PFSK-1 (cell line): ENCODE measurements at regions not wholly inside any gene's neighbourhood (a gene's known extent, or its start where the extent isn't known, plus 50 kb on each side); places are given as distances from the start of the nearest gene placed in this dataset.

Experiments used
- FOXP2 ChIP-seq: optimal IDR thresholded peaks from 2 replicates; pipeline ENCODE3; 2011; ENCODE audit warnings: borderline replicate concordance, control low read depth, inconsistent platforms; ENCODE audit not compliant: insufficient read depth; ENCODE audit errors: extremely low read length, extremely low read depth
- POLR2AphosphoS5 ChIP-seq: IDR thresholded peaks from 2 replicates; pipeline ENCODE4 v1.6.1; 2012; ENCODE audit warnings: low read depth, mild to moderate bottlenecking, control low read depth, low read length, moderate library complexity
- REST ChIP-seq, 2 experiments: IDR thresholded peaks; 2 replicates each; pipeline versions ENCODE4 v1.6.1 to v1.8.0; 2011 to 2012; ENCODE audit warnings: low read depth in 2 of 2, low read length in 2 of 2, control low read depth in 1 of 2, inconsistent platforms in 1 of 2, mild to moderate bottlenecking in 1 of 2, moderate library complexity in 1 of 2; ENCODE audit not compliant: insufficient read depth in 1 of 2
- SIN3A ChIP-seq: IDR thresholded peaks from 2 replicates; pipeline ENCODE4 v1.6.1; 2012; ENCODE audit warnings: mild to moderate bottlenecking, low read length, moderate library complexity, borderline replicate concordance; ENCODE audit not compliant: insufficient read depth
- TAF1 ChIP-seq: IDR thresholded peaks from 2 replicates; pipeline ENCODE4 v1.6.1; 2012; ENCODE audit warnings: low read length, control low read depth, borderline replicate concordance; ENCODE audit not compliant: insufficient read depth

GRCh38 chr12:19055589-19055988 is 73.9 kb upstream of the PLEKHA5 start:
- TF ChIP-seq SIN3A, result no peak
- no peak for TF ChIP-seq REST (IDR thresholded peaks at IDR 0.05; ENCODE audit: insufficient read depth in 1 of 2, low read depth in 2 of 2, low read length in 2 of 2)
- TF ChIP-seq POLR2AphosphoS5, result no peak
- TF ChIP-seq TAF1, result no peak
- no peak for TF ChIP-seq FOXP2
